Activated CD4-positive, alpha-beta T cell treated with anti-CD3 and anti-CD28 coated beads, Interleukin-2, amount 10 ng/mL, durations not matched to agents 24 days and 14 days (primary cell): ENCODE measurements at regions not wholly inside any gene's neighbourhood (a gene's known extent, or its start where the extent isn't known, plus 50 kb on each side); places are given as distances from the start of the nearest gene placed in this dataset.

Experiments used
- DNase-seq: peaks from one replicate; pipeline ENCODE4 v3.0.0; 2022
- H3K27ac Mint-ChIP-seq: one replicate; pipeline ENCODE4 v1.8.0; 2022; ENCODE audit warnings: mild to moderate bottlenecking, mixed read lengths
- H3K27me3 Mint-ChIP-seq: one replicate; pipeline ENCODE4 v1.8.0; 2022; ENCODE audit warnings: mixed read lengths
- H3K36me3 Mint-ChIP-seq: one replicate; pipeline ENCODE4 v1.8.0; 2022; ENCODE audit warnings: low read depth, mild to moderate bottlenecking, mixed read lengths
- H3K4me1 Mint-ChIP-seq: one replicate; pipeline ENCODE4 v1.8.0; 2021; ENCODE audit warnings: mixed read lengths
- H3K4me3 Mint-ChIP-seq: one replicate; pipeline ENCODE4 v1.8.0; 2022; ENCODE audit warnings: mild to moderate bottlenecking, moderate library complexity, mixed read lengths
- H3K9me3 Mint-ChIP-seq: one replicate; pipeline ENCODE4 v1.8.0; 2021; ENCODE audit warnings: mixed read lengths
- intact Hi-C: fragments of 100-400 bp; cut with micrococcal nuclease; formaldehyde crosslinking; loops from one replicate; pipeline ENCODE4 v1.15.1; 2023

DNA sequence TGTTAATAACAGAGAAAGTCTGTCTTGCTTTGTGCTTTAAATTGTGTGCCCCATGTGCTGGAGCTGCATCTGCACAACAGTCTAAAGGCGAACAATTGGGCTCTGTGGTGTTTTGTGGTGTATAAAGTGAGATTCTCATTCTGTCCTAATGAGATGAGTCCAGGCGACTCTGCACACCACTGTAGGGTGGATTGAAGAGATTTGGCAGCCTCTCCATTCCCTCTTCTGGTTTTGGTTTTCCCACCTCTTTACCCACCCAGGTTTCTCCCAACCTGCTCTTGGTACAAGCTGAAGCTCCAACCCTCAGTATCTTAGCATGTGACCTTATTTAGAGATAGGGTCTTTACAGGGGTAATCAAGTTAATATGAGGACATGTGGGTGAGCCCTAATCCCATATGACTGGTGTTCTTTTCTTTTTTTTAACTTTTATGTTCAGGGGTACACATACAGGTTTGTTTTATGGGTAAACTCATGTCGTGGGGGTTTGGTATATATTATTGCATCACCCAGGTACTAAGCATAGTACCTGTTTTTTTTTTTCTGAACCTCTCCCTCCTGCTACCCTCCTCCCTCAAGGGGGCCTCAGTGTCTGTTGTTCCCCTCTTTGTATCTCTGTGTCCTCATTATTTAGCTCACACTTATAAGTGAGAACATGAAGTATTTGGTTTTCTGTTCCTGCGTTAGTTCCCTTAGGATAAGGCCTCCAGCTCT, 217.6 kb upstream of the DTNBP1 start:
- intact Hi-C loops: loop anchor here (1.0 kb wide), 1 partner anchor 104 kb away; no protein-coding TSS in a partner anchor
- Mint-ChIP-seq H3K27ac (peak overlapping the region; percentile 89), H3K9me3 (peaks cover 5% of the 10 kb centered on the region), H3K27me3 (no peaks in the 10 kb centered on the region), H3K4me3 (no peak overlapping the region), H3K4me1 (peaks cover 29% of the 10 kb centered on the region), H3K36me3 (peaks cover 2% of the 10 kb centered on the region)
- no peak for DNase-seq

DNA sequence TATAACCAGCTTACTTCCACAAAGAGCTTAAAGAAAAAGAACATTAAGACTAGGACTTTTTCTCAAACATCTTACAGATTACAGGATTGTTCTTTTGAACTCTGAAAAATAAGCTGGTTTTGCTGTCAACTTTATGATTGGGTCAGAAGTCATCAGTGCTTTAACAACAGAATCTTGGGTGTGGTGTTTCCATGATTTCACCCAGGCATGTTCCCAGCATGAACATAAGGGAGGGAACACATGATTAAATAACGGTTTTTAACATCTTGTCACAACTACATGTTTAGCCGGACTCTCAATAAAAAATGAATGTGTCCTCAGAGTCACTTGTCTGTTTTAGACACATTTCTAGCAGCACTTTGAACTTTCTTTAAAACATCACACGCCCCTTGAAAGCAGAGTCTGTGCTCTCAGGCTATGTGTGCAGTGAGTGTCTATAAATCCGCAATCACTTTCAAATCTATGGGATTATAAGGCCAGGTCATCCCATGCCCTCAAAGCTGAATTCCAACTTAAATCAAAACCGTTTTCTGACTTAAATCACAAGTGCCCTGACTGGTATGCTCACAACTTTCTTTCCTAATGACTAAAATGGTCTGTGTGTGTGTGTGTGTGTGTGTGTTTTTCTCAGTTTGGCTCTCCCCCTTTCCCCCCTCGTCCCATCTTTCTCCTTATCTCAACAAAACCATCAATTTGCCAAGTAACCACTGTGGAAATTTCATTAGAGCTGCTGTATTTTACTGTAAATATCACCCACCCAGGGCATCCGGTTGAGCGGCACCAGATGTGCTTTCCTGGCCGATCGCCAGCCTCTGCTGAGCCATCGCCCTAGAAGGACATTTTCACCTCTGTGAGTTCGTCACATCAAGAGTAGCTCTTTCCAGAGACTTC, 216.8 kb upstream of the DTNBP1 start:
- Mint-ChIP-seq H3K4me1 (peaks cover 29% of the 10 kb centered on the region), H3K4me3 (peak overlapping the region; percentile 4)
- intact Hi-C loops: loop anchor here (1.0 kb wide), 4 partner anchors 22 to 188 kb away; no protein-coding TSS in a partner anchor

DNA sequence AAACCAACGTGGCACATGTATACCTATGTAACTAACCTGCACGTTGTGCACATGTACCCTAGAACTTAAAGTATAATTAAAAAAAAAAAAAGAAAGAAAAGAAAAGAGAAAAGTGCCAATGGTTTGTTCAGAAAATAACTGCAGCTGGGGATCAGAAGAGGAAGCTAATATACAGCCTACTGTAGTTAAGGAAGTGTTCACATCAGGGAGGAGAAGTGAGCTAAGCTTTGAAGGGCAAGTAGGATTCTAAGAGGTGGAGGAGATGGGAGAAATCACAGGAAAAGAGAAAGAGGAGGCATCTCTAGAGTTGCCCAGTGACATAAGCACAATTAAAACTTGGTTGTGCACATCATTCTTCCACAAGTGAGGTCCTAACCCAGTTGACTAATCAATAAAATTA, 214.4 kb upstream of the DTNBP1 start:
- Mint-ChIP-seq H3K27me3 (no peaks in the 10 kb centered on the region), H3K27ac (no peak overlapping the region), H3K9me3 (peaks cover 5% of the 10 kb centered on the region), H3K4me3 (no peak overlapping the region), H3K36me3 (peaks cover 2% of the 10 kb centered on the region), H3K4me1 (peaks cover 29% of the 10 kb centered on the region)
- intact Hi-C loops: no loop called here
- DNase-seq: no peak

More for the DNA sequence above, 216.8 kb upstream of the DTNBP1 start:
- Mint-ChIP-seq H3K27me3 (no peaks in the 10 kb centered on the region), H3K36me3 (peaks cover 2% of the 10 kb centered on the region), H3K27ac (peak overlapping the region; percentile 89), H3K9me3 (peaks cover 5% of the 10 kb centered on the region)
- peak; percentile 73 for DNase-seq

DNA sequence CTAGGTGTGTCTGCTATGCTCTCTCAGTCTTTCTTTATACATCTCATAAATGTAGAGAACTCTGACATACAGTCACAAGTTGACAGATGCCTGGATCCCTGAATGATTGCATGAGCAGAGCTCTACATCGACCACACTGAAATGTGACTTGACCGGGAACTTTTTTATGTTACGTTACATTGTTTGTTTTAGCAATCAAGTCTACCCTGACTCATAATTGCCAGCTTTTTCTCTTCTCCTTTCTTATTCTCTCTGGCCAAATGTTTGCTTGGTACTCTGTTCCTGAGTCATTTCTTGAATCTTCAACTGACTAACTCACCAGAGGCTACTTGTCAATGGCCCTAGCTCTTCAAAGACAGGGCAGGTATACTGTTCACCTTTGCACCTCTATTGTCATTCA, 213.6 kb upstream of the DTNBP1 start:
- Mint-ChIP-seq H3K4me3 (no peak overlapping the region), H3K36me3 (peaks cover 2% of the 10 kb centered on the region), H3K4me1 (peaks cover 29% of the 10 kb centered on the region), H3K27ac (no peak overlapping the region), H3K27me3 (no peaks in the 10 kb centered on the region), H3K9me3 (peaks cover 5% of the 10 kb centered on the region)
- DNase-seq: no peak
- intact Hi-C loops: no loop called here

DNA sequence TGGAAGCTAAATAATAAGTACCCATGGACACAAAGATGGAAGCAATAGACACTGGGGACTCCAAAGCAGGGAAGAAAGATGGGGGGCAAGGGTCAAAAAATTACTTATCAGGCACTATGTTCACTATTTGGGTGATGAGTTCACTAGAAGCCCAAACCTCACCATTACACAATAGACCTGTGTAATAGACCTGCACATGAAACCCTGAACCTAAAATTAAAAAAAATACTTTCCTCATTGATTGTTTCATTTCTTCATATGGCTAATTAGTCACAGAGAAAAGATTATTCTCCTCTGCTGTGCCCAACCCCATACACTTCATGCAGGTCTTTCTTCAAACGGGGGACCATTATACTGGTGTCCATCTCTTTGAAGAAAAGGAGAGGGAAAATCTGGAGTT, 213.0 kb upstream of the DTNBP1 start:
- Mint-ChIP-seq H3K27me3 (no peaks in the 10 kb centered on the region), H3K36me3 (no peaks in the 10 kb centered on the region), H3K4me3 (no peak overlapping the region), H3K4me1 (peaks cover 24% of the 10 kb centered on the region), H3K9me3 (peaks cover under 1% of the 10 kb centered on the region), H3K27ac (no peak overlapping the region)
- no peak for DNase-seq
- intact Hi-C loops: no loop called here

DNA sequence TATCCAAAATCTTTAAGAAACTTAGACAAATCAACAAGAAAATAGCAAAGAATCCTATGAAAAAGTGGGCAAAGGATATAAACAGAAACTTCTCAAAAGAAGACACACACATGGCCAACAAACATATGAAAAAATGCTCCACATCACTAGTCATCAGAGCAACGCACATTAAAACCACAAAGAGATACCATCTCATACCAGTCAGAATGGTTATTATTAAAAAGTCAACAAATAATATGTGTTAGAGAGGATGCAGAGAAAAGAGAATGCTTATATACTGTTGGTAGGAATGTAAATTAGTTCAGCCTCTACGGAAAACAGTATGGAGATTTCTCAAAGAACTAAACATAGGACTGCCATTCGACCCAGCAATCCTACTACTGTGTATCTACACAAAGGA, 212.0 kb upstream of the DTNBP1 start:
- DNase-seq: no peak
- Mint-ChIP-seq H3K27me3 (peaks cover 4% of the 10 kb centered on the region), H3K9me3 (no peaks in the 10 kb centered on the region), H3K4me3 (no peak overlapping the region), H3K27ac (no peak overlapping the region), H3K4me1 (peaks cover 15% of the 10 kb centered on the region), H3K36me3 (no peaks in the 10 kb centered on the region)
- intact Hi-C loops: no loop called here

DNA sequence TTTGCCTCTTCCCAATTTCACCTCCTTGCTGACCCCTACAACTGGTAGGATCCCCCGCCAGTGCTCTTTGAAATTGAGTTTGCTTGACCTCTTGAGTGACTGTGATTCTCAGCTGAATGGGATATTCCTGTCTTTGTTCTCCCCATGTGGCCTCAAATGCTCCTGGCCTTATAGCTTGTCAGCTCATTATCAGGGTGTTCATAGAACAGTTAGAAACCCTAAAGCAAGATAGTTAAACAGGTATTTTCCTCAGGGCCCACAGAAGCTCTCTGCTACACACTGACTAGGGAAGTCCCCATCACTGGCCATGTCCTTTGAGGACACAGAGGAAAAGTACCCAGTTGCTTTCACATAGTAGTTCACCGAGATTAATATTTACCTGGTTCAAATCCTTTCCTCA, 211.5 kb upstream of the DTNBP1 start:
- Mint-ChIP-seq H3K27me3 (peaks cover 4% of the 10 kb centered on the region), H3K27ac (no peak overlapping the region), H3K4me1 (peaks cover 12% of the 10 kb centered on the region), H3K9me3 (no peaks in the 10 kb centered on the region), H3K36me3 (no peaks in the 10 kb centered on the region), H3K4me3 (no peak overlapping the region)
- intact Hi-C loops: no loop called here
- no peak for DNase-seq

DNA sequence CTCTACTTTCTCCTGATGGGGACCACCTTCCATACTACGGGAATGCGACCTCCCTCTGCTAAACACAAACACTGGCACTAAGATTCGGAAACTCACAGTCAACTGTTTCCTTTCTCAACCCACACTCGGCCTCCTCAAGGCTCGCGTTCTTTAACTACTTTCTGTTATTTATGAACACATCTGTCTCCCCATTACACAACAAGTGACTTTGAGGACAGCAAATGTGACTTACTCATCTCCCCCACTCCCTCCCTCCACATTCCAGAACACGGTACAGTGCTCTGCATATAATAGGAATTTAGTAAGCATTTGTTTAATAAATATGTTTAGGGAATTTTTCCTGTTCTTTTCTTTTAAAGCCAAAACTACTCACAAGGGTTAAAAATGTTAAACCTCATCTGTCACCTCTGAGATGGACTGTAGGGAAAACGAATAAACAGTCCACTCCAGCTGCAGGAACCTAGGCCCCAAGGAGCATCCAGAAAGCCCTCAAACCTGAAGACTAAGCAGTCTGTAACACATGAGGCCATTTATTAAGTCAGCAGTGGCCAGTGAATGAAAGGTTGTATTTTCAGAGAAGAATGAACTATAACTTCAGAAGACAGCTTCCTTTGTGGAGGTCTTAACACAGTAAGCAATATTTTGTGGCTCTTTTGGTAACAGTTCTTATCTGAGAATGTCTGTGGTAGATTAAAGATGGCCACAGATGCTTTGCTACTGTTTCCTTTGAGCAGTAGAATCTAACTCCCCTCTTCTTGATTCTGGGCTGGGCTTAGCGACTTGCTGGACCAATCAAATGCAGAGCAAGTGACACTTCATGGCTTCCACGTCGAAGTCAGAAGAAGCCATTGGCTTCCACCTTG, 209.6 kb upstream of the DTNBP1 start:
- no peak overlapping the region for H3K27ac Mint-ChIP-seq
- H3K4me1 Mint-ChIP-seq: peaks cover 9% of the 10 kb centered on the region
- DNase-seq: no peak
- H3K4me3 Mint-ChIP-seq: no peak overlapping the region
- intact Hi-C loops: no loop called here
- H3K27me3 Mint-ChIP-seq: peaks cover 6% of the 10 kb centered on the region
- H3K36me3 Mint-ChIP-seq: no peaks in the 10 kb centered on the region
- H3K9me3 Mint-ChIP-seq: no peaks in the 10 kb centered on the region

DNA sequence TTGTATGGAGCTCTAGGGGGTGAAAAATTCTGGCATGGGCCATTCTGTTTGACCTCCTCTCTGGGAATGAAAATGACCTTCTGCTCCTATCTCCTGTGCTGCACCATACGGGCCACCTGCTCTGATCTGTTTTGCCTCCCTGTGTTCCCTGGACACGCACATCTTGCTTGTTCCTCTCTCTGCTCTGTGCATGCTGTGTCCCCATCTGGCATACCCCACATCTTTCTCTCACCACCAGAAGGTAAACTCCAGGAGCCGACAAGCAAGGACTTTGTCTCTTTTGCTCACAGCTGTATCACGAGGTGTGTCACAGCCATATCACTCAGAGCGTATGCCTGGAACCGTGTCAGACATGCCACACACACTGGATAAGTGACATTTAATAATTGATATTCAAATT, 208.4 kb upstream of the DTNBP1 start:
- Mint-ChIP-seq H3K27me3 (peaks cover 6% of the 10 kb centered on the region), H3K9me3 (no peaks in the 10 kb centered on the region), H3K4me1 (peaks cover 5% of the 10 kb centered on the region), H3K4me3 (no peak overlapping the region), H3K27ac (no peak overlapping the region), H3K36me3 (no peaks in the 10 kb centered on the region)
- DNase-seq: no peak
- intact Hi-C loops: no loop called here

DNA sequence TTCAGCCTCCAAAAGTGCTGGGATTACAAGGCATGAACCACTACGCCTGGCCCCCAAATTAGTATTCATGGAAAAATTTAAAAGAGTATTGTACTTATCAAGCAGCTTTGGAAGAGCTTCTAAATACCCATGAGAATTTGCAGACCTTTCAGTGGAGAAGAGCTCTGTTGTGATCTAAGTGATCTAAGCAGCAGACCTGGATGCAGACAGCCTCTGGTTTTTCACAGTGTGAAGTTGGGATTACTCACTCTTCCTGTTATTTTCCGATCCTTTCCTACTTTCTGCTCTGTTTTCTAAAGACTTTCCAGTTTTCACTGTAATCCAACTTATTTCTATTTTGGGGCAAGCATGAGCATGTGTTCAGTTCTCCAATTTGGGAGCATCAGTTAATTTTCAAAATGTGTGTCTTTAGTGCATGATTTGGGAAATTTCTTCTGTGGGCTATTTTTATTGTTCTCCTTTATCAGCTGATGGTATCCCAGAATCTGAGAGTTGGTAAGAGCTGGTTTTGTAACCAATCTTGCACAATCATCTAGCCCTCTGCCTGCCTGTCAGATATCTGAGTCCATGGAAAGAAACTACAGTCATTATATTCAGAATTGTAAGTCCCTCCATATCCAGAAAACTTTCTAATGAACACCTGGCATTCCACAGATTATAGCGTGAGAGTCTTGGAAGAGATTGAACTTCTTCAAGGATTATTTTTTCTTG, 207.7 kb upstream of the DTNBP1 start:
- Mint-ChIP-seq H3K27ac (no peak overlapping the region), H3K4me1 (peaks cover 2% of the 10 kb centered on the region), H3K4me3 (no peak overlapping the region), H3K9me3 (no peaks in the 10 kb centered on the region), H3K27me3 (peaks cover 6% of the 10 kb centered on the region), H3K36me3 (no peaks in the 10 kb centered on the region)
- DNase-seq: no peak
- intact Hi-C loops: no loop called here

DNA sequence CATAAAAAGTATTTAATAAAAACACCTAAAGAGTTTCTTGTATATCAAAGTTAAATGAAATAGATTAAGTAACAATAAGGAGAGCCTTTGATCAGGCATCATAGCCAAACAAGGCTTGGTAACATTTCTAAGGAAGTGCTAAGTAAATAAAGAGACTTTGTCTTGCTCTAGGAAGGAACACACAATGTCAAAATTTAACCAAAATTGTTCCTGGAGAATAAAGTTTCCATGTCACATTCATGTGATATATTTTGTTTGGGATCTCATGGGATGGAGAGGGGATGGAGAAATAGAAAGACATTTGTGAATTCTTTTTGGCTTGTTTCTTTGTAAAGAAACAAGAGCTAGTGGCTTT, 201.9 kb upstream of the DTNBP1 start:
- H3K36me3 Mint-ChIP-seq: no peaks in the 10 kb centered on the region
- H3K4me3 Mint-ChIP-seq: no peak overlapping the region
- DNase-seq: no peak
- peaks cover 2% of the 10 kb centered on the region for H3K27me3 Mint-ChIP-seq
- no peak overlapping the region for H3K27ac Mint-ChIP-seq
- H3K4me1 Mint-ChIP-seq: no peaks in the 10 kb centered on the region
- peaks cover 6% of the 10 kb centered on the region for H3K9me3 Mint-ChIP-seq
- intact Hi-C loops: no loop called here

DNA sequence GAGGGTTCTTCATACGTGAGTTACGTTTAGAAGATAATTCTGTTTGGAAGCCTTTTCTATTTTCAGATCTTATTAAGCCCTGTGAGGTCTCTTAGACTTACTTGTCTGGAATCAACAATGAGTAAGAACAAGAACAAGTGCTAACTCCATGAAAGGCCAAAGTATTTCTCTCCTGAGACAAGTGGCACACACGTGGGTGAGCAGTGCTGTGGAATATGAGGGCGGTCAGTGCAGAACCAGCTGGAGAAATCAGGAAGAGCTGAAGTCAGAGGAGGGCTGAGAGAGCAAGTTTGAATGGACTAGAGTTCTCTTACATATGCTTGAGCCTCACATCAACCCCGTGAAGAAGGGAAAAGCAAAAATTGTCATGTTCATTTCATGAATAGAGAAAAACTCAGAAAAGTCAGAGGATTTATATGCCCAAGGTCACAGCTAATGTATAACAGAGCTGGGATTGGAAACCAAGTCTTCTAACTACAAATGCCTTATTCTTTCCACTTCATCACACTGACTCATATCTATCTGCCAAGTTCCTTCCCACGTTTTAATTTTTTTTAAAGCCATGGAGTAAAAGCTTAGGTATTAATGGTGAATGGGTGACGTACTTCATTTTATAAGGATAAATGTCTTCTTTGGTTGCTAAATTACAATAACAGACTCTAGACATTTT, 201.3 kb upstream of the DTNBP1 start:
- Mint-ChIP-seq H3K36me3 (no peaks in the 10 kb centered on the region), H3K27me3 (peaks cover 2% of the 10 kb centered on the region), H3K4me1 (no peaks in the 10 kb centered on the region), H3K9me3 (peaks cover 6% of the 10 kb centered on the region), H3K27ac (no peak overlapping the region), H3K4me3 (no peak overlapping the region)
- DNase-seq: no peak
- intact Hi-C loops: no loop called here

DNA sequence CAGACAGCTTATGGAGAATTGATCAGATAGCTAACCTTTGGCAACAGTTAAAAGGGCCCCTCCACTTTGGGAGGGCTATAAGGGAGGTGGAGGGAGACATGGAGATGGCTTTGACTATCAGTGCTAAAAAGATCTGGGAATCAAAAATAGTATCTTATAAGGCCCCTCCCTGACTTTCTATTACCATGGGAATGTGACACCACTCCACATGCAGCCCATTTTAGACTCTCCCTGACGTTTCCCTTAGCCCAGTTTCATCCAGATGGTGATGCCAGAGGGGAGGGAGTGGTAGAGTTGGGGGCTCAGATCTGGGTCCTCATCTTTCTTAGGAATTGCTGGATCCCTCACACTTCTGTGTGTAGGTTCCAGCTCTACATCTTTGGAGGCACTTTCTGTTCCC, 200.0 kb upstream of the DTNBP1 start:
- H3K4me3 Mint-ChIP-seq: no peak overlapping the region
- no peaks in the 10 kb centered on the region for H3K4me1 Mint-ChIP-seq
- no peaks in the 10 kb centered on the region for H3K36me3 Mint-ChIP-seq
- intact Hi-C loops: no loop called here
- H3K9me3 Mint-ChIP-seq: peaks cover 6% of the 10 kb centered on the region
- no peaks in the 10 kb centered on the region for H3K27me3 Mint-ChIP-seq
- H3K27ac Mint-ChIP-seq: no peak overlapping the region
- DNase-seq: no peak
